COR-L47 (cell line): ENCODE measurements at regions not wholly inside any gene's neighbourhood (a gene's known extent, or its start where the extent isn't known, plus 50 kb on each side); places are given as distances from the start of the nearest gene placed in this dataset.
A peak's percentile ranks its signal among the peaks of the same experiment; 100 is the strongest.
"Not testable (repeated sequence)": the region's sequence is repeated elsewhere in the genome, so short reads cannot be mapped to it uniquely, and the experiment has no call there.

Experiments
- DNase-seq: peaks from one replicate; lab custom pipeline; 2025; lab: John Stamatoyannopoulos, UW

- DNase-seq: no peak
These were observed 178.0 kb downstream of the SYK start for GRCh38 chr9:90979639-90980038.

GRCh38 chr9:90981726-90982125 lies 180.1 kb downstream of the SYK start:
- DNase-seq: no peak

GRCh38 chr9:90983394-90983793 lies 181.8 kb downstream of the SYK start:
- no peak for DNase-seq

- DNase-seq: no peak
These were observed 184.0 kb downstream of the SYK start for GRCh38 chr9:90985631-90986030.

GRCh38 chr9:90986161-90986560 lies 184.5 kb downstream of the SYK start:
- DNase-seq: no peak

GRCh38 chr9:90987566-90987965 lies 185.9 kb downstream of the SYK start:
- DNase-seq: no peak

- no peak for DNase-seq
These were observed 186.7 kb downstream of the SYK start for GRCh38 chr9:90988318-90988717.

GRCh38 chr9:90991953-90992352 lies 190.3 kb downstream of the SYK start:
- DNase-seq: no peak

GRCh38 chr9:90995516-90995915 lies 193.9 kb downstream of the SYK start:
- no peak for DNase-seq

- DNase-seq: no peak
These were observed 194.8 kb downstream of the SYK start for GRCh38 chr9:90996154-90997065.

- peak; percentile 53 for DNase-seq
These were observed 197.0 kb downstream of the SYK start for GRCh38 chr9:90998573-90998972.

- peak; percentile 3 for DNase-seq
These were observed 198.1 kb downstream of the SYK start for GRCh38 chr9:90999425-91000397.

GRCh38 chr9:91001146-91001611 lies 199.6 kb downstream of the SYK start:
- peak; percentile 88 for DNase-seq

- DNase-seq: no peak
These were observed 202.9 kb downstream of the SYK start for GRCh38 chr9:91004484-91004883.

- no peak for DNase-seq
These were observed 203.4 kb downstream of the SYK start for GRCh38 chr9:91004992-91005391.

- no peak for DNase-seq
These were observed 204.4 kb downstream of the SYK start for GRCh38 chr9:91006046-91006445.

- no peak for DNase-seq
These were observed 206.9 kb downstream of the SYK start for GRCh38 chr9:91008568-91008967.

GRCh38 chr9:91011891-91012290 lies 210.3 kb downstream of the SYK start:
- no peak for DNase-seq

GRCh38 chr9:91012933-91013841 lies 211.6 kb downstream of the SYK start:
- no peak for DNase-seq

- DNase-seq: no peak
These were observed 215.6 kb downstream of the SYK start for GRCh38 chr9:91017245-91017644.

- DNase-seq: not testable (repeated sequence)
These were observed 218.3 kb downstream of the SYK start for GRCh38 chr9:91019871-91020270.
